ENCODE measurements at regions not wholly inside any gene's neighbourhood (a gene's known extent, or its start where the extent isn't known, plus 50 kb on each side); places are given as distances from the start of the nearest gene placed in this dataset.

DNA sequence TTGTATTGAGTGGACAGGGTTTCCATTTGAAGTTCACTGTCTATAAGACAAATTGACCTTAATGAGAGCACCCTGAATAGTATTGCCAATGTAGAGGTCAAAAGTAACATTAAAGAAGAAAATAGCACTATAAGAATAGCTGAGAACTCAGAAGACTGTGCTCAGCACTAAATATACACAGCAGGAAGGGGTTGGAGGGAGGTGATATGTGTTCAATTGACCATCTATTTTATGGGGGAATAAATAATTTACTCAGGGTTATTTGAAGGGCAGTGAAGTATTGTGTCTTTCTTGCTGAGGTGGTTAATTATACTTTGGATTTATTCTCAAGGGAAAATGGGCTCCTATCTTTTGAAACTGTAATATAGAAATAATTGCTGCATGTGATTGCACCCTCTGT, 1380.5 kb upstream of the SPRY2 start:
- DNase-seq, result no peak

GRCh38 chr13:81714513-81714912, 1373.6 kb upstream of the SPRY2 start:
- no peak for DNase-seq

DNA sequence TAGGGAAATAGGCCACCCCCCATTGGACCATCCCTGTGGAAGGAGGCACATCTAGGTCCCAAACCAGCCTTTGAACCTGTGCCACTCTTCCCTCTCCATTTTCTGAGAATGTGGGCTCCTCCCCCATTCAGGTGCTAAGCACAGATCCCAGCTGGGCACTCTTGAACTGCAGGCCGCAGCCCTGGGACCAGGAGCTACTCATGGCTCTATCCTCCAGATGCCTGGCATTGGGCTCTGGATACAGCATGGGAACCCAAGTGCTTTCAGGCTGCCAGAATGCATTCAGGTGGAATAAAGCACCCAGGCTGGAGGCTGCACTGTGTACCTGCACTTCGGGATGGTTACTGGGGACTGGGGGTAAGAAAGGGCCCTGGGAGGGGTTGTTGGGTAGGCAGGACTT, 1372.3 kb upstream of the SPRY2 start:
- no peak for DNase-seq

- DNase-seq, result no peak
These were observed 1356.9 kb upstream of the SPRY2 start for GRCh38 chr13:81697826-81698225.

DNA sequence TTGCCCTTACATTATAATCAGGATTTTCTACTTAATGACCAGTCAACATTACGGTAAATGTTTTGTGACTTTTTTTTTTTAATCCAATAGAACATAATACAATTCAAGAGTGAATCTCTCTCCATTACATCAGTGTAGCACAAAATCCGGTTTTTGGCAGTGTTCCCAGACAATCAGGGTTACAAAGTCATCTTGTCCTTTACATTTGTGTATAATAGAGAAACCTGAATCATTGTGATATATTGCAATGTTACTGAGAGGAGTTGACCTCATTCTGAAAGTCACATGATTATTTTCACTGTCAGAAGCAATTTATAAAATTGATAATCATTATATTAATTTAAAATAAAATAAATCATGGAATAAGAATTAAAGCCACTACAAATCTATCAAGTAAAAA, 1346.0 kb upstream of the SPRY2 start:
- DNase-seq, result no peak

DNA sequence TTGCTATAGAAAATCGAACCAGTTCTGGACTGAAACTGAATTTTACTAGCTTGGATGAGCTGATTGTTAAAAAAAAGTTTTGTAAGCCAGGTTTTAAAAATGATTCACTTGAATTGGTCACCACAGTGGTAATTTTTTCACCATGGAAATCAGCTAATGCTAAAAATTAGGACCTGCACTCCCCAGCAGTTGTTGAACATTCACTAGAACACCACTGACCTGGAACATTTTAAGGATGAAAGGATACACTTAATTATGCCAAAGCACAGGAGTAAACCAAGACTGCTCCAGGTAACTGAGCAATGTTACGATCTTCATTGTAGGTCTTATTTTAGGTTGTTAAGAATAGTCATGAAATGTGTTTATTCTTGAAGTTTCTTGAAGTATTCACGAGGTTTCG, 1342.6 kb upstream of the SPRY2 start:
- no peak for DNase-seq

GRCh38 chr13:81682081-81682630, 1341.2 kb upstream of the SPRY2 start:
- no peak for DNase-seq

DNA sequence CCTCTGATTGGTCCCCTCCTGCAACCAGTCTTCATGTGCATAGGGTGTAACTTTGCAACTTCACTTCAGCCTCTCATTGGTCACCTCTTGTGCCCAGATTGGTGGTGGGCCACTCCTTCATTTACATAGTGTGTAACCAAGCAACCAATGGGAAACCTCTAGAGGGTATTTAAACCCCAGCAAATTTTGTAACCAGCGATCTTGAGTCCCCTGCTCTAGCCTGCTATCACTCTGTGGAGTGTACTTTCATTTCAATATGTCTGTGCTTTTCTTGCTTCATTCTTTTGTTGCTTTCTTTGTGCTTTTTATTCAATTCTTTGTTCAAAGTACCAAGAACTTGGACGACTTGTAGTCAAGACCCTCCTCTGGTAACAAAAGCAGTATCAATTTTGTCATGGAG, 1336.9 kb upstream of the SPRY2 start:
- no peak for DNase-seq

GRCh38 chr13:81676008-81676407, 1335.1 kb upstream of the SPRY2 start:
- no peak for DNase-seq

GRCh38 chr13:81671064-81671463, 1330.1 kb upstream of the SPRY2 start:
- DNase-seq, result no peak

DNA sequence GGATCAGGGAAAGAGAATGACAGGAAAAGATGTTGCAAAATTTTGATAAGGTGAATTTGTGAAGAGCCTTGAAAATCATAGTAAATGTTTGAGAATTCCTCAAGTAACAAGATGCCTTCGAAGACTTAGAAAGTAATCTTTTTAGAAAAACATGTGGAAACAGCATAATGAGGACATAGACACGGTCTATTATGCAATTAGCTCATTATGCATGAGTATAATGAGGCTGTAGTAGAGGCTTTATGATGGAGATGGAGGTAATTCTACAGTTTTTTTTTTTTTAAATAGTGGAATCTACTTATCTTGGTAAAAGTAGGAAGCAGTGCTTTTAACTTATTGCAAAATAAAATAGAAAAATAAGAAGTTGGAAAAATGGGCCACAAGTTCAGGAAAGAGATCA, 1329.1 kb upstream of the SPRY2 start:
- DNase-seq, result no peak

- DNase-seq, result no peak
These were observed 1323.9 kb upstream of the SPRY2 start for GRCh38 chr13:81664872-81665271.

DNA sequence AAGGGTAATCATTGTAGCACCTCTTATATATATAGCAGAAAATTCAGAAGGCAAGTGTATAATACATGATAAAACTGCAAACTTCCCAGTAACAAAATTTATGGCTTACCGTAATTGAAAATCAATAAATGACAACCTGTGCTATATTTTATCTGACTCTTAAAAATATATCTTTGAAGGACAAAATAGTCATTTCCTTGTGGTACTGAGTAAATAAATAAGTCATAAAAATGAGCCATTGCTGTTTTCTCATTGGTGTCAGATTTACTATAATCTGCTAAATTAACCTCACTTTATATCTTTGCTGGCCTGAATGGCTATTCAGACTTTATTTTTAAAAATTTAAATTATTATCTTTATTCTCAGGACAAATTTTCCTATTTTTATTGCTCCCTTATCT, 1319.1 kb upstream of the SPRY2 start:
- DNase-seq, result no peak

DNA sequence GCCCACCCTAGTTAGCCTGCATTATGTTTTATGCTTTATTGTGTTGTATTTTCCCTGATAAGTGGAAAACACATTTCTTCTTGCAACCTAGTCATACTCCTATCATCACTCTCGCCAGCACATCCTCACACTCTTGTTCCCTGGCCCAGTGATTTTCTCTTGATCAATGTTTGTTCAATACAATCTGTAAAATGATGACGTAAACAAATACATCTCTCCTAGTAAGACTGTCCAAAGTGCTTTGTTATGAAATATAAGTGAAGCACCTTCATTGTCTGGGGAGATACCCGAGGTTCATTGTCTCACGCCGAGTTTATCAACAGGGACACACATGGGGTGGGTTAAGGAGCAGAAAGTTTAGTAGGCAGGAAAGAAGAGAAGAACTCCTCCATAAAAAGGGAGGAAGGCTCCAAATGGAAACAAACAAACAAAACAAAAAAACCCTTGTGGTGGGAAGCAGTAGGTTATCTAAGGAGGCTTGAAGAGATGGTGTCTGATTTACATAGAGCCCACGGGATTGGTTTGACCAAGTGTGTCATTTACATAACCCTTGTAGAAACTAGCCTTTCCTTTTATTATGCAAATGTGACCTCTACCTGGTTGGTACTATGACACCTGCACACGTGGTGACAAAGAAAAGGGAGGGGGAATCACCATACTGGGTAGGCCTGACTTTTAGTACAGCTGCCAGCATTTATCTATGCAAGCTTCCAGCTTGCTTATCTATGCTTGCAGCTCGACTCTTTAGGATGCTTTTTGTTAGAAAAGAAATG, 1317.9 kb upstream of the SPRY2 start:
- no peak for DNase-seq

DNA sequence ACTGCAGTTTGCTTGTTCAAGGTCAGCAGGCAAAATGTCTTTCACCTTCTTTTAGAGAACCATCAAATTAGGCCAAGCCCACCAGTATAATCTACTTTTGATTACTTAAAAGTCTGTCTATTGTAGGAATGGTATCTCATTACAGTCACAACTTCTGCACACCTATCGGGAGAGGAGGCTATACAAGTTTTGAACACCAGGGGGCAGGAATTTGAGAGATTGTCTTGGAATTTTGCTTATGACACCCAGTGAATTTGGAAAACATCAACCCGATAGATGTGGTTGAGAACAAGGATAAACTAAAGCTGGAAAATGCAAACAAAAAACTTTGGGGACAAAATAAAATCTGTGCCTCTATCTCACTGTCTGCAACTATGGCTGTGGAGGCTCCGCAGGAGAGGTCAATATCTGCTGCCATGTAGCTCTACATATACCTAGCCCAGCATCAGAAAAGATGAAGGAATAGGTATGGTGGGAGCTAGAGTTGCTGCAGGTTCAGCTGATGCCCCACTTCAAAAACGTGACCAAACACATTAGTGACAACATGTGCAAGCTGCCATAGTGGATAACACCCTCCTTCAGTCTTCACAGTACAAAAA, 1299.2 kb upstream of the SPRY2 start:
- no peak for DNase-seq

GRCh38 chr13:81637457-81637856, 1296.5 kb upstream of the SPRY2 start:
- no peak for DNase-seq

GRCh38 chr13:81636120-81636519, 1295.2 kb upstream of the SPRY2 start:
- DNase-seq, result no peak

DNA sequence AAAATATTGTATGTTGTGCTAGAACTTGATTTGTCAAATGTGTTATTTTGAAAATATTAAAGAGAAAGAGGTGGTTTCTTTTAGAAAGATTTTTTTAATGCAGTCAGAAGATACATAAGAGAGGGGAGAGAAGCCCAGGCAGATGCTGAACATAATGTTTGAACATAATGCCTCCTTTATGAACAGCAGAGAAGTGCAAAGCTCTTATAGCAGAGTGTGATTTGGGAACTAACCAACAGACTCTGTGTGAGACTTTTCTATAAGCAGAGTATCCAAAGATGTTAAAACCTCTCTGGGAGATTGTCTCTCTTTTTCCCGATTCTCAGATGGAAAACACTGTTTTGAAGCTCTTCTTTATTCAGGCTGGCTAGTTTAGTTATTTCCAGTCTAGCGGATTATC, 1274.1 kb upstream of the SPRY2 start:
- DNase-seq, result no peak

GRCh38 chr13:81610644-81611043, 1269.7 kb upstream of the SPRY2 start:
- DNase-seq, result no peak

DNA sequence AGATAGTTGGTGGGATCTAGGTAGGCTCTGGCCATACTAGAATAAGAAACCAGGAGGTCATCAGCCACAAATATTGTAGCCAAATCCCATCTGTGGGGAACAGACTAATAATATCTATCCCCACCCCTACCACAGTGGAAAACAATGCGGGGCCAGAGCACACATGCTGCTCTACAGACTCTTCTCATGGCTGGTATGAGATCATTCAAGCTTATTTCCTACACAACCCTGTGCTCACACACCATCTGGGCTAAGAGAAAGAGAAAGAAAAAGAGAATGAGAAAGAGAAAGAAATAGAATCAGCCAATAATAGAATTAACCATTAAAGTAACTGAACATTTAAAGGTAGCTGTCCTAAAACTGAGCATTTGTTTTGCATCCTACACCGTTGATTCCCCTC, 1268.4 kb upstream of the SPRY2 start:
- DNase-seq, result no peak

DNA sequence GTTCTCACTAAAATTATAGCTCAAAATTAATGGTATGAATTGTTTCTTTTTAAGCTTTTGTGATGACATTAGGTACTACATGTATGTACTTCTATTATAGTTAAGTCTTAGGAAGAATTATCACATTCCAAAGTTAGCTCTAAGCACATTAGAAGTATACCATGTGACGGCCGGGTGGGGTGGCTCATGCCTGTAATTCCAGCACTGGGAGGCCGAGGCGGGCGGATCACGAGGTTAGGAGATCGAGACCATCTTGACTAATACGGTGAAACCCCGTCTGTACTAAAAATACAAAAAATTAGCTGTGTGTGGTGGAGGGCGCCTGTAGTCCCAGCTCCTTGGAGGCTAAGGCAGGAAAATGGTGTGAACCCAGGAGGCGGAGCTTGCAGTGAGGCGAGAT, 1265.1 kb upstream of the SPRY2 start:
- no peak for DNase-seq

DNA sequence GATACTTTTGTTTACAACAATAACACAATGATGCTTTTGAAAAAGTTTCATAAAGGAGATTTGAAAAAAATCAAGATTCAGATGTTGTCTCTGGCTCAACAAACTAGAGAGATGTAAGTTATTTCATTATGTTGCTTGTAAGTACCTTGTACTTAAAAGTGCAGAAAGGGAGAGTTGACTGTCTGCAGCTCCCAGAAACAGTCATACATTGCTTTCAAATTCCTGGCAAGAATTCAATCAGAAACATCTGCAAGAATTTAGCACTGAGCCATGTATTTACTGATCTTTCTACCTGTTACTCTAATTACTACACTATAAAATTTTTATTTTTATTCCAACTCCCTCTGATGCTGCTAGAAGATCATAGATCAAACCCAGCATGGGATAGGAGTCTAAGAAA, 1261.3 kb upstream of the SPRY2 start:
- DNase-seq, result no peak

- no peak for DNase-seq
These were observed 1256.2 kb upstream of the SPRY2 start for GRCh38 chr13:81597101-81597500.

GRCh38 chr13:81596224-81596753, 1255.4 kb upstream of the SPRY2 start:
- DNase-seq, result no peak
